ENCODE measurements at regions not wholly inside any gene's neighbourhood (a gene's known extent, or its start where the extent isn't known, plus 50 kb on each side); places are given as distances from the start of the nearest gene placed in this dataset.

DNA sequence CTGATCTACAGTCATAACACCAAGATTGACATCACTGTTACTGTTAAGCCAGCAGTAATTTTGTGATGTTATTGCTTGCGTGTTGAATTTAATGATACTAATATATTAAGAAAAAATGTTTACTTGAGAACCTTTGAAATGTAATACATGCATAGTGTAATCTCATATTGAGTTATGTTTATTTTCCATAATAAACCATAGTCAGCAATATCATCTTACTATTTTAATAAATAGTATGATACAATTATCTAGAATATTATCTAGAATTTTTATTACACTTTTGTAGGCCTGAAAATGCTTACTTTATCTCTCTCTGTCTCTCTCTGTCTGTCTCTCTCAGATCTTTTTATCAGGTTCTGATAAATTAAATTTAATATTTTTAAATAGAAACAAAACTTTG lies 843.1 kb downstream of the KCNT2 start:
- no peak overlapping the region for H3K4me3 ChIP-seq
- H3K9me3 ChIP-seq: no peaks in the 10 kb centered on the region
- no peaks in the 10 kb centered on the region for H3K36me3 ChIP-seq
- intact Hi-C loops (cut with DNase I; ENCODE audit: low total_unique reads) (no loop called here), in situ Hi-C loops (cut with MboI; ENCODE audit: low sequenced_read_pairs in 4 of 4) (no loop called here)
- H3K4me1 ChIP-seq: no peaks in the 10 kb centered on the region
- ATAC-seq: no peak
- H3K27ac ChIP-seq: no peak overlapping the region
- no peak for DNase-seq
- H3K27me3 ChIP-seq: no peaks in the 10 kb centered on the region
- TF ChIP-seq CTCF (IDR thresholded peaks at IDR 0.05 in 4 of 5, conservative IDR thresholded peaks at IDR 0.05 in 1 of 5) (no peak), POLR2A (IDR thresholded peaks at IDR 0.05) (no peak)

DNA sequence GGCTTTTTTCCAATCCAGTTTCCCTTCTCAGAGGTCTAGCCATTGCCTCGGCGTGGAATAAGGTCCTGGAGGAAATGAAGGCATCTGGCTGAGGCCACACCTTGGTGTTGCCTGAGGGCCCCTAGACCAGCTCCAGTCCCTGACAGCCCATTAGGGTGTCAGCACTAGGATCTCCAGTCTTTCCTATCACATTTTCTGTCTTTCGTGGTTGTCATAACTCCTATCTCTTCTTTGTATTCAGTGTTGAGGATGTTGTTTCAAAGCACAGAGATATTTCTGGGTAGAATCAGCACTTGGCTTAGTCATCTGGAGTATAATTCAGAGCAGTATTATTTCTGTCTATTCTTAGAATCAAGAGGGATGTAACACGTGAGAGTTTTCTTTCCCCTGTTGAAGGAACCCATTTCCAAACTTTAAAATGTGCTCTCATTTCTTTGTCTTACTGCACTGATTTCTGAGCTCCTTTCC lies 844.3 kb downstream of the KCNT2 start:
- no peak for TF ChIP-seq CTCF (IDR thresholded peaks at IDR 0.05 in 4 of 5, conservative IDR thresholded peaks at IDR 0.05 in 1 of 5)
- no peak for TF ChIP-seq POLR2A (IDR thresholded peaks at IDR 0.05)
- Histone ChIP-seq H3K4me1 (no peaks in the 10 kb centered on the region), H3K36me3 (no peaks in the 10 kb centered on the region), H3K4me3 (no peak overlapping the region), H3K9me3 (no peaks in the 10 kb centered on the region), H3K27ac (no peak overlapping the region), H3K27me3 (no peaks in the 10 kb centered on the region)
- in situ Hi-C loops (cut with MboI; ENCODE audit: low sequenced_read_pairs in 4 of 4): no loop called here
- DNase-seq: no peak
- intact Hi-C loops (cut with DNase I; ENCODE audit: low total_unique reads): no loop called here
- ATAC-seq: no peak

DNA sequence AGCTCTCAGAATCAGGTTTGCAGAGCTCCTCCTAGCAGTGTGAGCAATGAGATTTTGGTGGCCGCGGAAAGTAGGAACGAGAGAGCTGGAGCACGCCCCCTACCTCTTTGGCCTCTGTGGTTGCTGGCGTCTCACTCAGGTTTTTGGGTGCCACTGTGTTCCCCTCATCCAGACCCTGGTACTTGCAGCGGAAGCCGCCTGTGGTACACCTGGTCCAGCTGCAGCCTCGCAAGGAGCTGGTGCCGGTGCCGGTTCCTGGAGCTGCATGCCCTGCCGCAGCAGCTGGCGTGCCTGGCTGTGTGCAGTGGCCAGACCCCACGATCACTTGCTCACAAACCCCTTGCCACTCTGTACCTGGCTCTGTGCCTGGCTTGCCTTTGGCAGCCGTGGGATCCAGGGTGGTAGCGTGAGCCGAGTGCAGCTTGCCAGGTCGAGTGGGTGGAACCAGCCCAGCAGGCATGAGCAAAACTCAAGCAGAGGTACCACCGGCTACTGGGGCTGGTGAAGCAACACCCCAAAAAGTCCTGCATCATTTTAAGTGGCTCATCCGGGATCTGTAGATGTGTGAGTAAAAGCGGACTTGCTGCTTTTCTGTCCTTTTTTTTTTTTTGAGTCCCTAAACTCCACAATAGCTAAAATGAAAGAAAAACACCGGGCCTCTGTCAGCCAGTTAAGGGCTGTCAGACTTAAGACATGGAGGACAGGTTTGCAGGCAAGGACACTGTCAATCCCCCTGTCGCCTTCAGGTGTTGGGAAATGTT lies 844.9 kb downstream of the KCNT2 start:
- Histone ChIP-seq H3K4me1 (no peaks in the 10 kb centered on the region), H3K9me3 (no peaks in the 10 kb centered on the region), H3K27me3 (no peaks in the 10 kb centered on the region), H3K36me3 (no peaks in the 10 kb centered on the region), H3K4me3 (no peak overlapping the region), H3K27ac (no peak overlapping the region)
- no peak for DNase-seq
- intact Hi-C loops (cut with DNase I; ENCODE audit: low total_unique reads) (no loop called here), in situ Hi-C loops (cut with MboI; ENCODE audit: low sequenced_read_pairs in 4 of 4) (no loop called here)
- TF ChIP-seq CTCF (IDR thresholded peaks at IDR 0.05 in 4 of 5, conservative IDR thresholded peaks at IDR 0.05 in 1 of 5): no peak
- no peak for TF ChIP-seq POLR2A (IDR thresholded peaks at IDR 0.05)
- ATAC-seq: no peak

GRCh38 chr1:195761104-195761503 lies 847.1 kb downstream of the KCNT2 start:
- TF ChIP-seq CTCF (IDR thresholded peaks at IDR 0.05 in 4 of 5, conservative IDR thresholded peaks at IDR 0.05 in 1 of 5): no peak
- no peak overlapping the region for H3K4me3 ChIP-seq
- H3K4me1 ChIP-seq: no peaks in the 10 kb centered on the region
- H3K27ac ChIP-seq: no peak overlapping the region
- H3K27me3 ChIP-seq: no peaks in the 10 kb centered on the region
- ATAC-seq (no peak), DNase-seq (no peak)
- H3K36me3 ChIP-seq: no peaks in the 10 kb centered on the region
- H3K9me3 ChIP-seq: no peaks in the 10 kb centered on the region
- in situ Hi-C loops (cut with MboI; ENCODE audit: low sequenced_read_pairs in 4 of 4): no loop called here
- intact Hi-C loops (cut with DNase I; ENCODE audit: low total_unique reads): no loop called here

GRCh38 chr1:195756109-195756508 lies 852.1 kb downstream of the KCNT2 start:
- Histone ChIP-seq H3K27me3 (no peaks in the 10 kb centered on the region), H3K27ac (no peak overlapping the region), H3K4me1 (no peaks in the 10 kb centered on the region), H3K36me3 (no peaks in the 10 kb centered on the region), H3K4me3 (no peak overlapping the region), H3K9me3 (no peaks in the 10 kb centered on the region)
- TF ChIP-seq POLR2A (IDR thresholded peaks at IDR 0.05): no peak
- no peak for TF ChIP-seq CTCF (IDR thresholded peaks at IDR 0.05 in 4 of 5, conservative IDR thresholded peaks at IDR 0.05 in 1 of 5)
- in situ Hi-C loops (cut with MboI; ENCODE audit: low sequenced_read_pairs in 4 of 4): no loop called here
- no peak for ATAC-seq
- intact Hi-C loops (cut with DNase I; ENCODE audit: low total_unique reads): no loop called here
- DNase-seq: no peak
